NCI-H774 (cell line): ENCODE measurements at regions not wholly inside any gene's neighbourhood (a gene's known extent, or its start where the extent isn't known, plus 50 kb on each side); places are given as distances from the start of the nearest gene placed in this dataset.
"Not testable (repeated sequence)": the region's sequence is repeated elsewhere in the genome, so short reads cannot be mapped to it uniquely, and the experiment has no call there.

ENCODE experiments used
- DNase-seq: peaks from one replicate; lab custom pipeline; 2025; lab: John Stamatoyannopoulos, UW

DNA sequence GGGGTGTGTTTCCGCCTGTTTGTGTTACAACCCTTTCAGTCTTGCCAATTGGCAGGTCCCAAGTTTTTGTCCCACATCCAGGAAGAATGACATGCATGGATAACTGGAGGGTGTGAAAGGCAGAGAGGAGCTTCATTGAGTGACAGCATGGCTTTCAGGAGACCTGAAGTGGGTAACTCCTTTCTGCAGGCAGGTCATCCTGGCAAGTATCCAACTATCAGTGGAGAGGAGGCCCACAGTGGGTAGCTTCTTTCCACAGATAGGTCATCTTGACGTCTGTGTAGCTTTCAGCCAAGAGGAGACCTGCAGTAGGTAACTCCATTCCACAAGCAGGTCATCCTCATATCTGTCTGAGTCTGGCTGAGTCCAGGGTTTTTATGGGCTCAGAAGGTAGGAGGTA is 1268.8 kb upstream of the CNTN5 start:
- no peak for DNase-seq

DNA sequence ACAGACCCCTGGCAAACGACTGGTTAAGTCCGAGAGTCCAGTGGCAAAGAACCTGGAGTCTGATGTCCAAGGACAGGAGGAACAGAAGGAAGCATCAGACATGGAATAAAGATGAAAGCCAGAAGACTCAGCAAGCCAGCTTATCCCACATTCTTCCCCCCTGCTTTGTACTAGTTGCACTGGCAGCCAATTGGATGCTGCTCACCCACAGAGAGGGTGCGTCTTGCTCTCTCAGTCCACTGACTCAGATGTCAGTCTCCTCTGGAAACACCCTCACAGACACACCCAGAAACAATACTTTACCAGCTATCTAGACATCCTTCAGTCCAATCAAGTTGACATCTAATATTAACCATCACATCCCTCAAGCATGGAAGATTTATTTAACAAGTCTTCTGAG is 1265.8 kb upstream of the CNTN5 start:
- DNase-seq: no peak

DNA sequence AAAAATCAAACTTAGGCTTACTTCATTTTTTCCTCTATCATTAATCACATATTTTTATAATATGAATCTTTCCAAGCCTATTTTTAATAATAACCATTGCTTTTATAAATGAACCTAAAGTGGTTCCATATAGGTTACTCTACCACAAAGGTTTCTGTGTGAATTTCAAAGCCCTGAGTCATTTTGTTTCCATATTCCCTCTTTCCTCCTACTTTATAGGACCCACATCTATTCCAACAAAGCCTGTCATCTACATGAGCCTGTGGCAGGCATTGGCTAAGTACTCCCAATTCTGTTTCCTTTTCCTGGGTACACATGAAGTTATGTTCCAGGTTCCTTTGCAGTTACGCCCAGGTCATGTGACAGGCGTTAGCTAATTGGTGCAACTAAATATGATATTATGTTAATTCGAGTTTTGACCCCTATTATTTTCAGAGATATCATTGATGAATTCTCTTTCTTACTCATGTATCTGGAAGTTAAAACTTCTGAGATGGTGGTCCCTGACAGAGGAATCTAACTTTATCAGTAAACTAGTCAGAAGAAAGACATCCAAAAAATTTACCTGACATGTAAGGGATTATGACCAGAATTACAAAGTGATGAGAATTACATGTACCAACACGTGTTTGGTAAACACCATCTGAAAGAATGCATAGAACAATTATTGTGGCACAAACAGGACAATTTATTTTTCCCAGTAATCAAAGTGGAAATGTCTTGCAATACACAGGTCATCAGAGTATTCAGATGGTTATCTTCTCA is 1264.0 kb upstream of the CNTN5 start:
- no peak for DNase-seq

DNA sequence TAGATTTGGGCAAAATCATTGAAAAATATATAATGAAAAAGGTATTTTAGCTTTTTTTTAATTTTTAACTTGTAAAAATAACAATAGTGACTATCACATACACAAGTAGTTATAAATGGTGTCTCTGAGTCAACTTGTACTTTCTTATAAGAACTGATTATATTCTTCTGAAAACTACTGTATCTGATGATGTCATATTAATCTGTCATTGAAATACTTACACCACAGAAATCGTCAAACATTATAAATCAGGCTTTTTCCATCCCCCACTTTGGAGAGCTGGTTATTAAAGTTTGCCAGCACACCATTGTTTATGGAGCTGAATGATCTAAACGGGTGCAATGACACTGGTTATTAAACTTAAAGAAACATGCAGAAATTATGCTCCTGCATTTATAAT is 1259.6 kb upstream of the CNTN5 start:
- no peak for DNase-seq

DNA sequence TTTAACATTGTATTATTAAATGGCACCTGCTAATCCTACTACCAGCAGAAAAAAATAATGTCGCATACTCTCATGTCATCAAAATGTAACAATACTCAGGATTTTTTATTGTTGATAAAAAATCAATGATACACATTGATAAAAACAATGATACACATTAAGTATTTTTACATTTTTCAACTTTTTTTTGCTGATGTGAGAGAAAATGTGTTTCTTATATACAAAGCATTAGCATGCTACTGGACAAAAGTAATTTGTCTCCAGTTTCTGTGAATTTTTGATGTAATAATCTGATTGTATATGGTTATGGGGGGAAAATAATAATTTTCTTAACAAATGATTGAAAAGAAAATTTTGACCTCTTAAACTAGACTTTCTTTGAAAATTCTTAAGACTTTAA is 1256.6 kb upstream of the CNTN5 start:
- DNase-seq: no peak

DNA sequence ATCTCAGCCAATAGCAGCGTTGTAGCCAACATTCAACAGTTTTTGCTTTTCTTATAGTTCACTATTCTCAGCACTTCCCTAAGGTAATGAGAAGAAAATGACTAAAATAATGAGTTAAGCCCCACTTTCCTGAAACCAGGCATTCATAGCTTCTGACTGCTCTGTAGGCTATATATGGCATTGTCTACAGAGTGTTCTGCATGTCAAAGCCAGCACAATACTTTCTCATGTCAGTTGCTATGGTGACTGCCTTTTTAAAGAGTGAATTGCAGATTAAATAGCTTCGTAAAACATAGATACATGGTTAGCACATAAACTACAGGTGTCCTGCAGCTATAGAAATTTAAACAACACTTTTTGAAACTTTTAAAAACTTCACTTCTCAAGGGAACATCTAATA is 1256.1 kb upstream of the CNTN5 start:
- DNase-seq: no peak

DNA sequence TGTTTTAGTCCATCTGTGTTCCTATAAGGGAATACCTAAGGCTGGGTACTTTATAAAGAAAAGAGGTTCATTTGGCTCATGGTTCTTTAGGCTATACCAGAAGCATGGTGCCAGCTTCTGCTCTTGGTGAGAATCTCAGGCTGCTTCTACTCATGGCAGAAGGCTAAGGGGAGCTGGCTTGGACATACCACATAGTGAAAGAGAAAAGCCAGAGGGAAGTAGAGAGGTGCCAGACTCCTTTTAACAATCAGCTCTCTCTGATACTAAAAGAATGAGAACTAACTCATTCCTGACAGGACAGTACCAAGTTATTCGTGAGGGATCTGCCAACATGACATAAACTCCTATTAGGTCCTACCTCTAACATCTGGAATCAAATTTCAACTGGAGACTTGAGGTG is 1250.2 kb upstream of the CNTN5 start:
- DNase-seq: no peak

DNA sequence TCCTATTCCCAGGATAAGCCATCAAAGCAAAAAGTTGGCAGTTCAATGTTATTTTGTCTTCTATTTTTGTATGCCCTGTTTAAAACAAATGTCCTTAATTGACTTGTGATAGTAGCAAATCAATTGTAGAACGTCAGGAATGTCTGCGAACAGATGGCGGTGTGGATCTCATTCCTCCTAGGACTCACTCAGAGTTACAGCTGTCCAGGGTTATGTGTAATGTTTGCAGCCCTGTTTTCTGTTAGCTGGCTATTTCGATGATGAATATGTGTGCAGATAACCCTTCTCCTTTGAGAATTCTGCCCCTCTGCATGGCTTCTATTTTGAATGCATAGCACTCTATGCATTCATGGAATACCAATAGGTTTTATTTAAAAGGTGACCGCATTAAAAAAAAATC is 1248.0 kb upstream of the CNTN5 start:
- no peak for DNase-seq

DNA sequence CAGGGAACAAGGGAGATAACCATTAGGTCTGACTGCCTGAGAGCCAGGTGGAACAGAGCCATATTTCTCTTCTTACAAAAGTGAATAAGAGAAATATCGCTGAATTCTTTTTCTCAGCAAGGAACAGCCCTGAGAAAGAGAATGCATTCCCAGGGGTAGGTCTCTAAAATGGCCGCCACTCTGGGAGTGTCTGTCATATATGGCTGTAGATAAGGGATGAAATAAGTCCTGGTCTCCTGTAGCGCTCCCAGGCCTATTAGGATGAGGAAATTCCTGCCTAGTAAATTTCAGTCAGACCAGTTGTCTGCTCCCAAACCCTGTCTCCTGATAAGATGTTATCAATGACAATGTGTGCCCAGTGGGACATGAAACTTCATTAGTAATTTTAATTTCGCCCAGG is 1236.4 kb upstream of the CNTN5 start:
- not testable (repeated sequence) for DNase-seq

DNA sequence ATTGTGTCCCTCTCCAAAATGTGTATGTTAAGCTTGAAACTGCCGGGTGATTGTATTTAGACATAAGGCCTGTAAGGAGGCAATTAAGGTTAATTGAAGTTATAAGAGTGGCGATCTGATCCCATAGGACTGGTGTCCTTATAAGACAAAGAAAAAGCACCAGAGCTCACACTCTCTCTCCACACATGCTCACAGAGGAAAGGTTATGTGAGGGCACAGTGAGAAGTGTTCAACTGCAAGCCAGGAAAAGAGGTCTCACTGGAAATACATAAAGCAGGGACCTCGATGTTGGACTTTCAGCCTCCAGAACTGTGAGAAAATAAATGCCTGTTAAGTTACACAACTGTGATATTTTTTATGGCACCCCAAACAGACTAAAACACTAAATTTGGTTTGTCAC is 1233.8 kb upstream of the CNTN5 start:
- no peak for DNase-seq

DNA sequence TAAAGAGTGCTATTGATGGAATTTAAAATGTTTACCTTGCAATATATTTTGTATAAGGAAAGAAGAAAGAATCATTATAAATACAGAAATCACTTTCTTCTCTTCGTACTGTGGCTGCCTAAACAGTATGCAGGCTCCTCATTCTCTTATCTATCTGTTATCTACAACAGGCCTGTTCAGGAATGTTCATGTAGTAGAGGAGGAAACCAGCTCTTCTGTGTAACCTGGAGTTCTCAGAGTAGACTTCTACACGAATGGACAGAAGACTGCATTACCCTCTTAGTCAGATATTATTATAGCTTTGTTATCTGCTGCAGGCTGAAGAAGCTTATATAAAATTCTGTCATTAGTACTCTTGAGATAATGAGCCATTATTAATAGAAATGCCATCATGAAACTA is 1225.9 kb upstream of the CNTN5 start:
- no peak for DNase-seq

DNA sequence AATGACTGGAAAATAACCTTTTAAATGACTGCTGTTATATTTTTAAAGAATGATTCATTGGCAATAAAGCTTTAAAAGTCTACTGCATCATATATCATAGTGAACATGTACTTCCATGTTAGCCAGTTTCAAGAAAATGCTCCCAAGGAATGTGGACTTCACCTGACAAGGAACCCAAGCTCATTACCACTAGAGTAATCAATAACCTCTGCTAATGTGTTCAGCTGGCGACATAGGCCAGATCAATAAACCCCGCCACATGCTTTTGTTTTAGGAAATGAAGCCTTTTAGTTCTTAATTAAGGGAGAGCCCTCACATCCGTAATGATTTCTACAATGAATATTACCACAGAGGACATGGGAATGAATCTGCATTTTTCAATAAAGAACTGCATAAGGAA is 1219.9 kb upstream of the CNTN5 start:
- no peak for DNase-seq

DNA sequence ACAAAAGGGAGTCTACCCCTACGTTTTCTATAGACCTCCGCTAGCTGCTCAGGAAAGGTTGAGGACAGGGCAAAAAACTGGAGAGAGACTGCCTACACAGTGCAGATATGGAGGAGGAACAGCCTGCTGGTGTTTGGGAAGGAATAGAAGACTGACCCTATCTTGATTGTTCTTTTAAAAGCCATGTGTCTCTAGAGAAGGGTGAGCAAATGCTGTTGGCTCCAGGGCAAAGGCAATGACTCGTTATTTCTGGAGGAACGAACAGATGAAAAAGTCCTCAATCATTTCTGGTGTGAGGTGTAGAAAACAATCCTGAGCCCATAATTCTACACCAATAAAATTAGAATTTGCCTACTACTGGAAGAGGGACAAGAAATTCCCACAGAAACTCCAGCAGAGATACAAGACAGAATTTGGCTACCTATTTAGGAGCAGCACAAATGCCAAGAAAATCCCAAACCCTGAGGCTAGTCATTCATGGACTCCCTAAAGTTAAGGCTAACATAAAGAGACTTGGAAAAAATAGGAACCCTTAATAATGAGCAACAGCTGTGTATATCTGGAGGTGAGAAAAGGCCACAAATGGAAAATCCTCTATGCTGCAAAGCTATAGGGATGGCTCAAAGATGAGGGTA is 1206.3 kb upstream of the CNTN5 start:
- no peak for DNase-seq

DNA sequence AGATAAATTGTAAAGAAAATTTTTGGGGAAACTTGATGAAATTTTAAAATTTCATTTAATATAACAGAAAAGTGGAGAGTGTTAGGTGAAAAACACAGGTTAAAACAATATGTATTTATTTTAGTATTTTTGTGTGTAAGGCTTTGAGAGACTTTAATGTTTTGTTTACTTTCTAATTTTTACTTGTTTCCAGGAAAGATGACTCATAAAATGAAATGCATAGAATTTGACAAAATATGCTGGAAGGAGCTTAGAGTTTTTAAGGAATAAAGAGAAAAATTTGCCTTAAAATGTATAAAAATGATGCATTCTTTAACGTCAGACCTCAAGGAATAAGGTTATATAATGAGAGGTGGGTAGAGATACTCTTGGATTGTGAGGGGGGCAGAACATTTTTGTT is 1205.1 kb upstream of the CNTN5 start:
- DNase-seq: no peak

DNA sequence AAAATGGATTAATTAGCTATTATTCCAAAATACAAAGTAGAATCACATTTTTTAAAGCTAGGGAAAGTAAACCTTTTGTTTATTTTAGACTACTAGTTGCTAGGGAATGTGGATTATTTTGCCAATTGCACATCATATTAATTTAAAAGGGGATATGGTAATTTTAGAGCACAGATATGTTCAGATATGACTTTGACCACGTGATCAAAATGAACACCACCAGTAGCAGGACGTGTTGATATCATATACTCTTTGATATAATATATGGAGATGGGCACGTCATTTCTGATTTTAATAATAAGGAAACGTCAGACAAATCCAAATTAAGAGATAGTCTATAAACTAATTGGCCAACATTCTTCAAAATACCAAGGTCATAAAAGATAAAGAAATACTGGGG is 1188.3 kb upstream of the CNTN5 start:
- no peak for DNase-seq

DNA sequence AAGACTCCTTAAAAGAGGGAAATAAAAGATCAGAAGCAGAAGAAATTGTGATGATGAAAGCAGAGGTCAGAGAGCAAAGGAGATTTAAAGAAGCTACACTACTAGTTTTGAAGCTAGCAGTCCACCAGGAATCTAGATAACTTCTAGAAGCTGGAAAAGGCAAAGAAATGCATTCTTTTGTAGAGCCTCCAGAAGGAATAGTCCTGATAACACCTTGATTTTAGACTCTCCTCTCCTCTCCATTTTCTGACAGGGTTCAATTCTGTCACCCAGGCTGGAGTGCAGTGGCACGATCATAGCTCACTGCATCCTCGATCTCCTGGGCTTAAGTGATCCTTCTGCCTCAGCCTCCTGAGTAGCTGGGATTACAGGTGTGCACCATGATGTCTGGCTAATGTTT is 1187.3 kb upstream of the CNTN5 start:
- no peak for DNase-seq

DNA sequence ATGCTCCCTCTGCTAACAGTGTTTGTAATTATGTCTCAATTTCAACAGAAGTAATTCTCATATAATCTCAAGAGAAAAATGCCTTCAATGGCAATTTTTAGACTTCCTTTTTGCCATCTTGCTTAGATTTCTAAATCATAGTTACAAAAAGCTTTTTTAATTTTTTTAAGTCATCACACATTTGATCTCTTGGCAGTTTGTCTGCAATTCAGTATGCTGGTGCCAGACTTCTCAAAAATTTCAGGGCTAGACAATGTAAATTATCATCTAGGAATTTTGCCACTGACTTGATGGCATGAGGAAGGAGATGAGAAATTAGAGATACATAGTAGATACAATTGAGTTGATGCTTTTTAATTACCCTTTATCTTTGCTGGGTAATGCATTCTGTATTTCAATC is 1176.7 kb upstream of the CNTN5 start:
- no peak for DNase-seq

DNA sequence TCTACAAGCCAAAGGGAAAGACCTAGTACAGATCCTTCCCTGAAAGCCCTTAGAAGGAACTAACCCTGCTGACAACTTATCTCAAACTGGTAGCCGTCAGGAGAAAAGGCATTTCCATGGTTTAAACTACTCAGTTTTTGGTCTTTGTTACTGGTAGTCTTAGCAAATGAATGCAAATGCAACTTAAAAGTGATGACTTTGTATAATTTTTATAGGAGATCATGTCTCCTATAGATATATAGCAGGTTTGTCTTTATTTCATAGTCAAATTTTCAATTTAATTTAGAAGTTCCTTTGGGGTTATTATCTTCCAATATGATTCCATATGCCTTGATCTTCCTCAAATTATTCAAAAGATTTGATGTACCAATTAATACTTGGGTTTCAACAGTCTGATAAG is 1173.0 kb upstream of the CNTN5 start:
- no peak for DNase-seq

DNA sequence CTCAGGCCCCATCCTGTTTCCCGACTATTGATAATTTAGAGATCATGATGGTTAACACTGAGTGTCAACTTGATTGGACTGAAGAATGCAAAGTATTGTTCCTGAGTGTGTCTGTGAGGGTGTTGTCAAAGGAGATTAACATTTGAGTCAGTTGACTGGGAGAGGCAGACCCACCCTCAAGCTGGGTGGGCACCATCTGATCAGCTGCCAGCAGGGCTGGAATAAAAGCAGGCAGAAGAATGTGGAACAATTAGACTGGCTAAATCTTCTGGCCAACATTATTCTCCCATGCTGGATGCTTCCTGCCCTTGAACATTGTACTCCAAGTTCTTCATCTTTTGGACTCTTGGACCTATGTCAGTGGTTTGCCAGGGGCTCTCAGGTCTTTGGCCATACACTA is 1170.0 kb upstream of the CNTN5 start:
- DNase-seq: no peak

DNA sequence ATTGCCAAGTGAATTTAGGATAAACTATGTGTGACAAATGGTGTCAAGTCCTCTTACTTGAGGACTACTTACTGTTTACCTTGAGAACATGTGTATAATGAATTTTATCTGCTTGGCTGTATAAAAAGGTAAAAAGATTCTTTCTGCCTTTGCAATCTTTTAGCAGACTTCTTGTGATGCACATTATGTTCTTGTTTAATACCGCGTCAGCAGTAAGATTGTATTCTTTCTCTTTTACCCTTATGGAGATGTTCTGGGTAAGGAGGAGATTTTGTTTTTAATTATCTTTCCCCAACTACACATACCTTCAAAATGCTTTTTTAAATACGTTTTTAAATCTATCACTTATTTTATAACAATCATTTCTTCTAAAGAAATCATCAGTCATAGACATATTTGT is 1166.4 kb upstream of the CNTN5 start:
- no peak for DNase-seq

DNA sequence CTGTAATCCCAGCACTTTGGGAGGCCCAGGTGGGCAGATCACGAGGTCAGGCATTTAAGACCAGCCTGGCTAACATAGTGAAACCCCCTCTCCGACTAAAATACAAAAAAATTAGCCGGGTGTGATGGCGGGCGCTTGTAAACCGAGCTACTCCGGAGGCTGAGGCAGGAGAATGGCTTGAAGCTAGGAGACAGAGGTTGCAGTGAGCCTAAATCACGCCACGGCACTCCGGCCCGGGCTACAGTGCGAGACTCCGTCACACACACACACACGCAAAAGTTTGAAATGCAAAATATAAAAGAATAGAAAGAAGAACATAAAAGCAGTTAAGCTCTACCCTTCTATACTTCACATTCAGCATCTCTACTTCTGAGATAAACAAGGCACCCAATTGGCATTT is 1165.9 kb upstream of the CNTN5 start:
- no peak for DNase-seq

DNA sequence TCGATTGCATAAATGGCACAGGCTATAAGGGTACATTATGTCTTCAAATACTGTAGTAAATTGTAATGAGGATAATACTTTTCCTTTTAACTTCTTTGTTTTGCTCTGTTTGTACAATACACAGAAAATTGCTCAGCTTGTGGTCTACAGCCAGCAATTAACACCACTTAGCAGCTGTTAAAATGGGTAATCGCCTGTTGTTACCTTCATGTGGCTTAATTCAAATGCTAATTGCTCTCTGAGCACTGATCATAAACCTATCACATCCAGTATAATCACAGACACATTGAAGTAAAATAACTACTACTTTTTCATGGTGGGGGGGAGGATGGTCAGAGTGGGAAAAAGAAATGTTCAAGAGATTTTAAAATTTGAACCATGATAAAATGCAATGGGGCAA is 1164.1 kb upstream of the CNTN5 start:
- peak; percentile 78 for DNase-seq

DNA sequence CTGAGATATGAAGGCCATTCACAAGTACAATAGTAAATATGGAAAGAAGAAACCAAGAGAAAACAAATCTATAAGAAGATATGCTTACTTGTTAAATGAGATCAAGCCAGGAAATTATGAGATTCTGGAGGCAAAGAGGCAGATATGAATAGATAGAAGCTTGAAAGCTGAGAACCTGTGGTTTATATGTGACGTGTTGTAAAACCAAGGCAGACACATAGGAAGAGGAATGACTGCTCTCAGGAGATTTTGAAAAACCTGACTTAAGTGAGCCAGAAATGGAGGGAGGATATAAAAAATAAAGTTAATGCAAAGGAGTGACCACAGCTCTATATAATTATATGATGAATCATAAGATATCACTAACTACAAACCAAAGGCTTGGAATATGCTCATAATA is 1160.5 kb upstream of the CNTN5 start:
- DNase-seq: no peak

DNA sequence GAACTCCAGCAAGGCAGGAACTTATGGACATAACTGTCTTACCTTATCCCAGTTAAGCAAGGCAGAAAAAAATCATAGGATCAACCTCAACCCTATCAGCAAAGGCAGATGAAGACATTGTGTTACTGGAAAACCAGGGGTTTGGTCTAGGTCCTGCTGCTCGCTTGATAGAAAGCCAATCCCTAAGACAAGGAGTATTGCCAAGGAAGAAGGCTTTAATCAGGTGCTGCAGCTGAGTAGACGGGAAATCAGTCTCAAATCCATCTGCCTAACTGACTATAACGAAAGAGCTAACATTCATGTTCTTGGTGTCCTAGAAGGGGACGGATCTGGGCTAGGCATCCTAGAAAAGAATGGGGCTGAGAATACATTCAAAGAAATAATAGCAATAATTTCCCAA is 1158.7 kb upstream of the CNTN5 start:
- no peak for DNase-seq
